Tibial artery (tissue), 4 donors: ENCODE measurements at regions not wholly inside any gene's neighbourhood (a gene's known extent, or its start where the extent isn't known, plus 50 kb on each side); places are given as distances from the start of the nearest gene placed in this dataset.

ENCODE experiments used
- DNase-seq, 2 donors: peaks; one replicate each; pipeline ENCODE4 v3.0.0-alpha.2; 2019
- H3K27ac ChIP-seq, 2 donors: fragments of 200-600 bp; sonication (generic) in 1 of 2; 1 replicate in 1 of 2; 2 replicates in 1 of 2; pipeline ENCODE4 v1.5.1; 2018 to 2019; ENCODE audit warnings: mild to moderate bottlenecking in 1 of 2
- H3K27me3 ChIP-seq, 2 donors: fragments of 200-600 bp; sonication (generic) in 1 of 2; one replicate each; pipeline versions ENCODE4 v1.5.1 to v1.6.0; 2016 to 2019
- H3K36me3 ChIP-seq, 3 donors: fragments of 200-600 bp; sonication (generic) in 2 of 3; one replicate each; pipeline ENCODE4 v1.5.1; 2016 to 2019; ENCODE audit warnings: mild to moderate bottlenecking in 2 of 3
- H3K4me1 ChIP-seq, 4 donors: fragments of 200-600 bp; sonication (generic) in 2 of 4; 1 replicate in 3 of 4; 2 replicates in 1 of 4; pipeline ENCODE4 v1.5.1; 2016 to 2019
- H3K4me3 ChIP-seq, 2 donors: fragments of 200-600 bp; sonication (generic) in 1 of 2; 1 replicate in 1 of 2; 2 replicates in 1 of 2; pipeline ENCODE4 v1.5.1; 2018 to 2019; ENCODE audit warnings: mild to moderate bottlenecking in 2 of 2
- H3K9me3 ChIP-seq, 3 donors: fragments of 200-600 bp; sonication (generic) in 1 of 3; one replicate each; pipeline ENCODE4 v1.5.1; 2016 to 2019
- CTCF ChIP-seq, 2 experiments: fragments of 200-600 bp in 1 of 2; fragments of 450-650 bp in 1 of 2; IDR thresholded peaks; one replicate each; pipeline ENCODE4 v1.5.1; 2017 to 2019; ENCODE audit warnings: antibody characterized with exemption in 2 of 2, mild to moderate bottlenecking in 1 of 2, moderate library complexity in 1 of 2
- intact Hi-C: fragments of 100-400 bp; cut with DNase I; formaldehyde crosslinking; loops from one replicate; pipeline ENCODE4 v1.15.0; 2023; ENCODE audit warnings: low total_unique reads

- Histone ChIP-seq H3K36me3 (no peaks in the 10 kb centered on the region), H3K27ac (no peak overlapping the region), H3K27me3 (no peaks in the 10 kb centered on the region), H3K4me1 (no peaks in the 10 kb centered on the region), H3K4me3 (no peak overlapping the region), H3K9me3 (no peaks in the 10 kb centered on the region)
- DNase-seq = no peak
- no peak for TF ChIP-seq CTCF (IDR thresholded peaks at IDR 0.05)
- intact Hi-C loops = no loop called here
Observed at GRCh38 chr2:146079216-146079615, 1559.3 kb upstream of the ZEB2 start.

GRCh38 chr2:146077156-146077555, 1557.2 kb upstream of the ZEB2 start:
- Histone ChIP-seq H3K36me3 (no peaks in the 10 kb centered on the region), H3K4me3 (no peak overlapping the region), H3K9me3 (no peaks in the 10 kb centered on the region), H3K27me3 (no peaks in the 10 kb centered on the region), H3K4me1 (no peaks in the 10 kb centered on the region), H3K27ac (no peak overlapping the region)
- DNase-seq = no peak
- no peak for TF ChIP-seq CTCF (IDR thresholded peaks at IDR 0.05)
- intact Hi-C loops = no loop called here

GRCh38 chr2:146068051-146068450, 1548.1 kb upstream of the ZEB2 start:
- Histone ChIP-seq H3K4me1 (no peaks in the 10 kb centered on the region), H3K9me3 (peaks cover 0 to 11% (median 0%) of the 10 kb centered on the region in 3 donors), H3K4me3 (no peak overlapping the region), H3K27ac (no peak overlapping the region), H3K36me3 (no peaks in the 10 kb centered on the region), H3K27me3 (no peaks in the 10 kb centered on the region)
- intact Hi-C loops = no loop called here
- DNase-seq = no peak
- TF ChIP-seq CTCF (IDR thresholded peaks at IDR 0.05) = no peak

GRCh38 chr2:146048141-146048540, 1528.2 kb upstream of the ZEB2 start:
- Histone ChIP-seq H3K4me1 (no peaks in the 10 kb centered on the region), H3K4me3 (no peak overlapping the region), H3K27ac (no peak overlapping the region), H3K9me3 (no peaks in the 10 kb centered on the region), H3K27me3 (no peaks in the 10 kb centered on the region), H3K36me3 (no peaks in the 10 kb centered on the region)
- TF ChIP-seq CTCF (IDR thresholded peaks at IDR 0.05) = no peak
- no peak for DNase-seq
- intact Hi-C loops = no loop called here

- Histone ChIP-seq H3K9me3 (no peaks in the 10 kb centered on the region), H3K27ac (no peak overlapping the region), H3K4me1 (no peaks in the 10 kb centered on the region), H3K27me3 (no peaks in the 10 kb centered on the region), H3K36me3 (no peaks in the 10 kb centered on the region), H3K4me3 (no peak overlapping the region)
- DNase-seq = no peak
- TF ChIP-seq CTCF (IDR thresholded peaks at IDR 0.05) = no peak
- intact Hi-C loops = no loop called here
Observed at GRCh38 chr2:146041274-146041910, 1521.5 kb upstream of the ZEB2 start.

- Histone ChIP-seq H3K9me3 (no peaks in the 10 kb centered on the region), H3K4me3 (no peak overlapping the region), H3K27ac (no peak overlapping the region), H3K36me3 (no peaks in the 10 kb centered on the region), H3K4me1 (no peaks in the 10 kb centered on the region), H3K27me3 (no peaks in the 10 kb centered on the region)
- intact Hi-C loops = no loop called here
- no peak for TF ChIP-seq CTCF (IDR thresholded peaks at IDR 0.05)
- no peak for DNase-seq
Observed at GRCh38 chr2:146040051-146040450, 1520.1 kb upstream of the ZEB2 start.
